ENCODE measurements at regions not wholly inside any gene's neighbourhood (a gene's known extent, or its start where the extent isn't known, plus 50 kb on each side); places are given as distances from the start of the nearest gene placed in this dataset.

DNA sequence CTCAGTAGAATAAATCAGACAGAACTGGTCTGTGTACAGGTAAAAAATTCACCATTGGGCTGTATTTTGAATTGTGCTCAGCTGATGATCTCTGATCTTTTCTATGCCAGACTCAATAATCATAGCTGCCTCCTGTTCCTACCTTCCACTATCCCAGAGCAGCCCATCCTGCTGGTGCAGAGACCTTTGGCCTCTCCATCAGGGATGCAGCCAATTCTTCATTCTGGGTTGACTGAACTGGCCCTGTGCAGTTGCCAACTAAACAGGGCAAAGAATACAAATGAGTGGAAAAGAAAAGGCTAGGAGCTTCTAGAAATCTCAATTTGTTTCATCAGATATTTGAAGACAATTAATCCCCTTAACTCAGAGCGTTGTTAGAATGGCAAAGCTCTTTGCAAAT lies 1781.3 kb upstream of the CELF4 start:
- TF ChIP-seq POLR2AphosphoS5 (IDR thresholded peaks at IDR 0.05; ENCODE audit: low read depth, low read length) (no peak), SIN3A (IDR thresholded peaks at IDR 0.05; ENCODE audit: borderline replicate concordance, insufficient read depth, low read length) (no peak), TAF1 (IDR thresholded peaks at IDR 0.05; ENCODE audit: borderline replicate concordance, insufficient read depth, low read length) (no peak), FOXP2 (optimal IDR thresholded peaks at IDR 0.05; ENCODE audit: borderline replicate concordance, extremely low read depth, extremely low read length, insufficient read depth) (no peak)
- TF ChIP-seq, protein P1, sequence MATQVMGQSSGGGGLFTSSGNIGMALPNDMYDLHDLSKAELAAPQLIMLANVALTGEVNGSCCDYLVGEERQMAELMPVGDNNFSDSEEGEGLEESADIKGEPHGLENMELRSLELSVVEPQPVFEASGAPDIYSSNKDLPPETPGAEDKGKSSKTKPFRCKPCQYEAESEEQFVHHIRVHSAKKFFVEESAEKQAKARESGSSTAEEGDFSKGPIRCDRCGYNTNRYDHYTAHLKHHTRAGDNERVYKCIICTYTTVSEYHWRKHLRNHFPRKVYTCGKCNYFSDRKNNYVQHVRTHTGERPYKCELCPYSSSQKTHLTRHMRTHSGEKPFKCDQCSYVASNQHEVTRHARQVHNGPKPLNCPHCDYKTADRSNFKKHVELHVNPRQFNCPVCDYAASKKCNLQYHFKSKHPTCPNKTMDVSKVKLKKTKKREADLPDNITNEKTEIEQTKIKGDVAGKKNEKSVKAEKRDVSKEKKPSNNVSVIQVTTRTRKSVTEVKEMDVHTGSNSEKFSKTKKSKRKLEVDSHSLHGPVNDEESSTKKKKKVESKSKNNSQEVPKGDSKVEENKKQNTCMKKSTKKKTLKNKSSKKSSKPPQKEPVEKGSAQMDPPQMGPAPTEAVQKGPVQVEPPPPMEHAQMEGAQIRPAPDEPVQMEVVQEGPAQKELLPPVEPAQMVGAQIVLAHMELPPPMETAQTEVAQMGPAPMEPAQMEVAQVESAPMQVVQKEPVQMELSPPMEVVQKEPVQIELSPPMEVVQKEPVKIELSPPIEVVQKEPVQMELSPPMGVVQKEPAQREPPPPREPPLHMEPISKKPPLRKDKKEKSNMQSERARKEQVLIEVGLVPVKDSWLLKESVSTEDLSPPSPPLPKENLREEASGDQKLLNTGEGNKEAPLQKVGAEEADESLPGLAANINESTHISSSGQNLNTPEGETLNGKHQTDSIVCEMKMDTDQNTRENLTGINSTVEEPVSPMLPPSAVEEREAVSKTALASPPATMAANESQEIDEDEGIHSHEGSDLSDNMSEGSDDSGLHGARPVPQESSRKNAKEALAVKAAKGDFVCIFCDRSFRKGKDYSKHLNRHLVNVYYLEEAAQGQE (IDR thresholded peaks at IDR 0.05; ENCODE audit: insufficient read depth in 1 of 2, low read depth in 2 of 2, low read length in 2 of 2), result no peak

DNA sequence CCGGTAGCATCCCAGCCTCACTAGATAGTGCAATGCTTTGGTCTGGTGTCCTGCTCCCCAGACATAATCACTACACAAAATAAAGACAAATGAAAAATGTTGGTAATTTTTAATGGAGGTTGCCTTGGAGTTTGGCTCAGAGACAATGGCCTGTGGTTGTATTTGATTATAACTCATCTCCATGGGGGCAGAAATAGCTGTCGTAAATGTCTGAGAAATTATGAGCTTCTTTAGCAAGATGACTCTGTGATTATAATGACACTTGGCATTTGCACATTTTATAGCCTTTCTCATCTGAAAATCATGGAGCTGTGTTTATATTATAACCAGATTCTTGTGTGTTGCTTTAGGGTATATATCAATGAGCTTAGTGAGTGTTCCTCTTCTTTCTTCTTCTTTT lies 1779.7 kb upstream of the CELF4 start:
- TF ChIP-seq SIN3A (IDR thresholded peaks at IDR 0.05; ENCODE audit: borderline replicate concordance, insufficient read depth, low read length) (no peak), FOXP2 (optimal IDR thresholded peaks at IDR 0.05; ENCODE audit: borderline replicate concordance, extremely low read depth, extremely low read length, insufficient read depth) (no peak), TAF1 (IDR thresholded peaks at IDR 0.05; ENCODE audit: borderline replicate concordance, insufficient read depth, low read length) (no peak), POLR2AphosphoS5 (IDR thresholded peaks at IDR 0.05; ENCODE audit: low read depth, low read length) (no peak)
- TF ChIP-seq, protein P1 (IDR thresholded peaks at IDR 0.05; ENCODE audit: insufficient read depth in 1 of 2, low read depth in 2 of 2, low read length in 2 of 2), result no peak

DNA sequence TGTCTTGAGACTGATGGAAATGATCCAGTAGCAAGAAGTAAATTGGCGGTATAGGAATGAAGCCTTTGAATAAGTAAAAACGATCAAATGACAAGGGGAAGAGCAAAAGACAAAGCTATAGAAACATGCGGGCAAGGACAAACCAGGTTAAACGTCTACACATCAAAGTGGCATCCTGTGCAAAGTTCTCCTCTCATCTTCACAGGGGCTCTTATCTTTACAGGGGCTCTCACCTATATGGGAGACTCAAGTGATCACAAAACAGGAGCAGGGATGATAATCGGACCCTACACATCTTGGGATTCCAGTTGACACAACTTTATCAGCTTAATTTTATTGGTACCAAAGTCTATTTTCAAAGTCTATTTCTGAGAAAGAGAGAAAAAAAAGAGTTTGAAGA lies 1778.9 kb upstream of the CELF4 start:
- TF ChIP-seq FOXP2 (optimal IDR thresholded peaks at IDR 0.05; ENCODE audit: borderline replicate concordance, extremely low read depth, extremely low read length, insufficient read depth), result no peak
- no peak for TF ChIP-seq POLR2AphosphoS5 (IDR thresholded peaks at IDR 0.05; ENCODE audit: low read depth, low read length)
- TF ChIP-seq, protein P1 (IDR thresholded peaks at IDR 0.05; ENCODE audit: insufficient read depth in 1 of 2, low read depth in 2 of 2, low read length in 2 of 2), result no peak
- TF ChIP-seq TAF1 (IDR thresholded peaks at IDR 0.05; ENCODE audit: borderline replicate concordance, insufficient read depth, low read length), result no peak
- TF ChIP-seq SIN3A (IDR thresholded peaks at IDR 0.05; ENCODE audit: borderline replicate concordance, insufficient read depth, low read length), result no peak

DNA sequence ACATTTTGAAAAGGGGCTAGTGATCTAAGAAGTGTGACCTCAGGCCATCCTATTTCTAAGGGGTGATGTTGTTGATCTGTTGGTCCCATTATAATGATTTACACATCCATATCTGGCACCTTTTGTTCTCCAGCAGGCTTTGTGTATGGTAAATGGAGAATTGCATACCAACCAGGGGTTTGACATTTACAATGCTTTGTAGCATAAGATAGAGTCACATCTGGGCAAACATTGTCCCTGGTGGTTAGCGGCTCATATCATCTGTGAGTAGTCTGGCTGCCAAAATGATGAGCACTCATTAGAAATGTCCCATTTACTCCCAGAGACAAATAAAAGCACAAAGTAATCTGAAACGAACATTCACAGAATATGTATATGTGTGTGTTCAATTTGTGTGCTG lies 1775.5 kb upstream of the CELF4 start:
- TF ChIP-seq POLR2AphosphoS5 (IDR thresholded peaks at IDR 0.05; ENCODE audit: low read depth, low read length), result no peak
- TF ChIP-seq, protein P1 (IDR thresholded peaks at IDR 0.05; ENCODE audit: insufficient read depth in 1 of 2, low read depth in 2 of 2, low read length in 2 of 2), result no peak
- no peak for TF ChIP-seq TAF1 (IDR thresholded peaks at IDR 0.05; ENCODE audit: borderline replicate concordance, insufficient read depth, low read length)
- no peak for TF ChIP-seq FOXP2 (optimal IDR thresholded peaks at IDR 0.05; ENCODE audit: borderline replicate concordance, extremely low read depth, extremely low read length, insufficient read depth)
- no peak for TF ChIP-seq SIN3A (IDR thresholded peaks at IDR 0.05; ENCODE audit: borderline replicate concordance, insufficient read depth, low read length)

DNA sequence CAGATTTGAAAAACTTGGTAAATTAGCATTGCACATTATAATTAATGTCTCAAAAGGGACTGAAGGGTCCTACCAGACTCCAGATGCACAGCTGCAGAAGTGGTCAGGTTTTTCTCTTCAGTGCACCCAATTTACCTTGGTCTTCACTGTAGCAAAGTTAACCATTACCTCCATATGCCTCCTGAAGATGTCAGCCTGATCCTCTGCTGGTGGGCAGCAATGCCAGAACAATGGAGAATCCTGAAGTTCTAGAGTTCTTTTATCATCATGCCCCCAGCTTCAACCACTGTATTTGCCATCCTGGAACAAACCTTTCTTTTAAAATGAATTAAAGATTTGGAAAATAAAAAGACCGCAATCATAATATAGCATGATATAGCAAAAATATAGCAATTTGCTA lies 1774.8 kb upstream of the CELF4 start:
- TF ChIP-seq TAF1 (IDR thresholded peaks at IDR 0.05; ENCODE audit: borderline replicate concordance, insufficient read depth, low read length) (no peak), SIN3A (IDR thresholded peaks at IDR 0.05; ENCODE audit: borderline replicate concordance, insufficient read depth, low read length) (no peak), POLR2AphosphoS5 (IDR thresholded peaks at IDR 0.05; ENCODE audit: low read depth, low read length) (no peak), FOXP2 (optimal IDR thresholded peaks at IDR 0.05; ENCODE audit: borderline replicate concordance, extremely low read depth, extremely low read length, insufficient read depth) (no peak)
- TF ChIP-seq, protein P1 (IDR thresholded peaks at IDR 0.05; ENCODE audit: insufficient read depth in 1 of 2, low read depth in 2 of 2, low read length in 2 of 2), result no peak

All from PFSK-1 (cell line).